ENCODE measurements at regions not wholly inside any gene's neighbourhood (a gene's known extent, or its start where the extent isn't known, plus 50 kb on each side); places are given as distances from the start of the nearest gene placed in this dataset.

DNA sequence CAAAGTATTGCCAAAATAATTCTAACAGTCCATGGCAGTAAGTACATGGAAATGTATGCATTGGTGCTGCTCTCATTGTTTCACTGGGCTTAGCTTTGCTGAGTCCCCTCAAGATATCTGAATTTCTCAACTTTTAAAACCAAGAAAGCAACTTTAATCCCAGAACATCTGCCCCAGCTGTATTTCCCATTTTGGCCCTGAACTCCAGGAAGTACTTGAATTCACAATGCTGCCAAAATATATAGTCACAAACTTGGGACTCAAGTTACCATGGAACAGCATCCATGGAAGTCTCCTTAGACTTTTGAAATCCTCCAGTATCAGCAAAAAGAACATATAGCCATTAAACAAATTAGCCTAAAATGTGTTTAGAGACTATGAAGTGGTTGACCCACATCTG is 78.5 kb upstream of the FLRT2 start:
- TF ChIP-seq, protein P1, sequence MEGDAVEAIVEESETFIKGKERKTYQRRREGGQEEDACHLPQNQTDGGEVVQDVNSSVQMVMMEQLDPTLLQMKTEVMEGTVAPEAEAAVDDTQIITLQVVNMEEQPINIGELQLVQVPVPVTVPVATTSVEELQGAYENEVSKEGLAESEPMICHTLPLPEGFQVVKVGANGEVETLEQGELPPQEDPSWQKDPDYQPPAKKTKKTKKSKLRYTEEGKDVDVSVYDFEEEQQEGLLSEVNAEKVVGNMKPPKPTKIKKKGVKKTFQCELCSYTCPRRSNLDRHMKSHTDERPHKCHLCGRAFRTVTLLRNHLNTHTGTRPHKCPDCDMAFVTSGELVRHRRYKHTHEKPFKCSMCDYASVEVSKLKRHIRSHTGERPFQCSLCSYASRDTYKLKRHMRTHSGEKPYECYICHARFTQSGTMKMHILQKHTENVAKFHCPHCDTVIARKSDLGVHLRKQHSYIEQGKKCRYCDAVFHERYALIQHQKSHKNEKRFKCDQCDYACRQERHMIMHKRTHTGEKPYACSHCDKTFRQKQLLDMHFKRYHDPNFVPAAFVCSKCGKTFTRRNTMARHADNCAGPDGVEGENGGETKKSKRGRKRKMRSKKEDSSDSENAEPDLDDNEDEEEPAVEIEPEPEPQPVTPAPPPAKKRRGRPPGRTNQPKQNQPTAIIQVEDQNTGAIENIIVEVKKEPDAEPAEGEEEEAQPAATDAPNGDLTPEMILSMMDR (IDR thresholded peaks at IDR 0.05) = no peak
- Histone ChIP-seq H3K27me3 (ENCODE audit: control insufficient read depth, insufficient read depth, low read length) (no peaks in the 10 kb centered on the region), H2AFZ (no peak overlapping the region), H3K9me3 (ENCODE audit: control insufficient read depth, low read length) (no peaks in the 10 kb centered on the region), H3K79me2 (no peaks in the 10 kb centered on the region), H3K36me3 (ENCODE audit: control insufficient read depth, insufficient read depth, low read length) (no peaks in the 10 kb centered on the region), H3K27ac (no peak overlapping the region), H3K4me3 (ENCODE audit: low read depth, low read length) (no peak overlapping the region), H3K9ac (no peak overlapping the region), H3K4me1 (no peaks in the 10 kb centered on the region), H3K4me2 (ENCODE audit: low read length) (no peak overlapping the region)

DNA sequence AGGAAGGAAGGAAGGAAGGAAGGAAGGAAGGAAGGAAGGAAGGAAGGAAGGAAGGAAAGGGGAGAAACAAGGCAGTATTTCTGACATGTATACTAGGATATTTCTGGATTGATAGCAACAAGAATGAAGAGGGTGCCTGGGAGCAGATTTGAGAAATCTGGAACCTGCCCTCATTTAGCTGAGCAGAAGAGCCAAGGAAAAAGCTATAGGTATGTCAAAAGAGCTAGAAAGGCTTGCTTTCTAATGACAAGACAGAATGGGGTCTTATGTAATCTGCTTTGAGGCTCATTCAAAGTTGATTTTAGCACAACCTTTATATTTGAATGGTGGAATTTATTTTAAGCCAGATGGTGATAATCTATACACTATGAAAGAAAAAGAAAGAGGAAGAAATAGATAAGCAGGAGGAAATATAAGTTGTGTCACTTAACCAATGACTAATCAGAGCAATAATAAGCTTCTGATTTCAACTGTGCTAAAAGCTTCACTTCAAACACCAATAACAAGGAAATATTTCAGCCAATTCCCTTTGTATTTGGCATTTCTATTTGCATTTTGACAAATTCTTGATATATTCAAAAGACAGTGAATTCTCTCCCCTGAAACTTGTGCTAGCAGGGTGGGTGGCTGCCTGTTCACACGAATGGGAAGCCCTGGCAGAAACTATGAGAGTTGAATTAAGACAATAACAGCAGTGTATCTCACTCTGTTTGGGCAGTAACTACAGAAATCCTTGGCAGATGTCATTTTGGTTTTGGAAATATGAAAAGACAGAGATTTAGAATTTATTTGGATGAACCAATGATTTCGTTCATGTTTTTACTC is 76.3 kb upstream of the FLRT2 start:
- TF ChIP-seq, protein P1 (IDR thresholded peaks at IDR 0.05) = no peak
- no peak overlapping the region for H2AFZ ChIP-seq
- H3K27me3 ChIP-seq (ENCODE audit: control insufficient read depth, insufficient read depth, low read length) = no peaks in the 10 kb centered on the region
- H3K9me3 ChIP-seq (ENCODE audit: control insufficient read depth, low read length) = no peaks in the 10 kb centered on the region
- H3K4me2 ChIP-seq (ENCODE audit: low read length) = no peak overlapping the region
- H3K79me2 ChIP-seq = no peaks in the 10 kb centered on the region
- no peaks in the 10 kb centered on the region for H3K4me1 ChIP-seq
- H3K9ac ChIP-seq = no peak overlapping the region
- no peak overlapping the region for H3K4me3 ChIP-seq (ENCODE audit: low read depth, low read length)
- no peak overlapping the region for H3K27ac ChIP-seq
- H3K36me3 ChIP-seq (ENCODE audit: control insufficient read depth, insufficient read depth, low read length) = no peaks in the 10 kb centered on the region

DNA sequence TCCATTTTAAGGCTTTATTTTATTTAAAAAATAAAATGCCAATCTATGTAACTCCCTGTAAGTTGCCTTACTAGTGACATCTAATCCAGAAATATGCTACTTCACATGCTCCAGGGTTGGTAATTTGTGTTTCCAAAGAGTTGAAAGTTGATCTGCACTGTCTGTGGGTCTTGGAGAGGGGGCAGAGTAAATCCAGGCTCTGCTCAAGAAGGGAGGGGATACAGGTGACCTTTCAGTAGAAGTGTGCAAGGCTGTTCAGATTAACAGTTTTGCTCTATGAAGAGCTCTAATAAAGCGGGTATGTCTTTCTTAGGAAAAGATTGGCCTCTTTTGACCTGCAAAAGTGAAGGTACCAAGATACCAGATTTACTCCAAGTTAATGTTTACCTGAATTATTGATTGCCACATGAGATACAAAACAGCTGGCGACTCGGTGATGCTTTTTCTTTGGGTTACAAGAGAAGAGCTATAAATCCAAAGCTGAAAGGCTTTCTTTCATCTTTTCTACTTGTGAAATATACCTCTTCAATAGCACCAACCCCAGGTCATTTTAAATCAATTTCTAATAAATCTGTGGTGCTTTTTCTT is 75.6 kb upstream of the FLRT2 start:
- Histone ChIP-seq H3K27ac (no peak overlapping the region), H3K4me3 (ENCODE audit: low read depth, low read length) (no peak overlapping the region), H3K27me3 (ENCODE audit: control insufficient read depth, insufficient read depth, low read length) (no peaks in the 10 kb centered on the region), H3K4me1 (no peaks in the 10 kb centered on the region), H3K79me2 (no peaks in the 10 kb centered on the region), H2AFZ (no peak overlapping the region), H3K9ac (no peak overlapping the region), H3K4me2 (ENCODE audit: low read length) (no peak overlapping the region), H3K36me3 (ENCODE audit: control insufficient read depth, insufficient read depth, low read length) (no peaks in the 10 kb centered on the region), H3K9me3 (ENCODE audit: control insufficient read depth, low read length) (no peaks in the 10 kb centered on the region)
- TF ChIP-seq, protein P1 (IDR thresholded peaks at IDR 0.05) = no peak

DNA sequence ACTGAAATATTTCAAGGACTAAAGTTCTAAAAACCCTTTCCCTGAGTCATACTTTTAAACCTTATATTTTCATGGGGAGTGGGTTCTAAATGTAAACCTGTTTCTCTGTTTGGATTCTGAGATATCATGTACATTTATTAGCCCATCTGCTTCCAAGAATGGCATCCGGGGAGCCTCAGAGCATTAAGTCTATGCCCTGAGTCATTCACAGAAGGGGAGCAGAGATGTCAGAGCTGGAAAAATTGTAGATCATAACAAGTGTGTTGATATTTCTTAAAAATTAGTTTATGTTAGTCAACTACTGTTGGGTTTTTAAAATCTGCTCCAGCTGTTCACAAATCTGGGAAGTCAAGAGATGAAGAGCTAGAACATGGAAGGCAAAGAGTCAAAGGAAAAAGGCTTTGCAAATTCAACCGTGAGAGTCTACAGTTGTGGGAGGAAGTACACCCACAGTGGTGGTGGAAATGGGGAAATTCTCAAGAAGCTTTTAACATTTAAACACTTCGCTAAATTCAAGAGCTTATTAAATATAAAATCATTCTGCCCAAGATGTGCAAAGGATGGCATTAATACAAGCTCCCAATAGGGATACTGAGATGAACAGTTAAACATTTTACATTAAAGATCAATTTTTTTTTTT is 70.5 kb upstream of the FLRT2 start:
- Histone ChIP-seq H3K9ac (no peak overlapping the region), H3K27me3 (ENCODE audit: control insufficient read depth, insufficient read depth, low read length) (no peaks in the 10 kb centered on the region), H3K4me1 (no peaks in the 10 kb centered on the region), H2AFZ (no peak overlapping the region), H3K27ac (no peak overlapping the region), H3K36me3 (ENCODE audit: control insufficient read depth, insufficient read depth, low read length) (no peaks in the 10 kb centered on the region), H3K9me3 (ENCODE audit: control insufficient read depth, low read length) (no peaks in the 10 kb centered on the region), H3K79me2 (no peaks in the 10 kb centered on the region), H3K4me2 (ENCODE audit: low read length) (no peak overlapping the region), H3K4me3 (ENCODE audit: low read depth, low read length) (no peak overlapping the region)
- TF ChIP-seq, protein P1 (IDR thresholded peaks at IDR 0.05) = no peak
